ENCODE measurements at regions not wholly inside any gene's neighbourhood (a gene's known extent, or its start where the extent isn't known, plus 50 kb on each side); places are given as distances from the start of the nearest gene placed in this dataset.

- peak overlapping the region; percentile 40; the same call in 1 of the 2 replicates for H3K4me2 ChIP-seq (ENCODE audit: low read depth, low read length)
- DNase-seq: no peak
- H3K9me2 ChIP-seq (replicated peaks; ENCODE audit: insufficient read depth, low read length): no peaks in the 10 kb centered on the region
- no peaks in the 10 kb centered on the region for H3K36me3 ChIP-seq (replicated peaks; ENCODE audit: insufficient read depth, low read length)
- H3K9ac ChIP-seq (ENCODE audit: low read length): no peak overlapping the region
- no peaks in the 10 kb centered on the region for H3K9me3 ChIP-seq (replicated peaks; ENCODE audit: insufficient read depth, low read length)
- H2AFZ ChIP-seq (ENCODE audit: low read length): peak overlapping the region; percentile 61
- no peaks in the 10 kb centered on the region for H3K79me2 ChIP-seq (ENCODE audit: low read length)
- no peaks in the 10 kb centered on the region for H3K27me3 ChIP-seq (replicated peaks; ENCODE audit: insufficient read depth, low read length)
- TF ChIP-seq EZH2 (optimal IDR thresholded peaks at IDR 0.05; ENCODE audit: low read depth, low read length) (no peak), CTCF (IDR thresholded peaks at IDR 0.05; ENCODE audit: low read length) (no peak), EZH2phosphoT487 (IDR thresholded peaks at IDR 0.05; ENCODE audit: low read length) (no peak)
- peak overlapping the region; percentile 69; the same call in 1 of the 2 replicates for H3K27ac ChIP-seq (ENCODE audit: low read length)
- no peak overlapping the region for H3K4me3 ChIP-seq (ENCODE audit: low read length)
- H3F3A ChIP-seq (ENCODE audit: insufficient read depth, low read length): peaks cover 30% of the 10 kb centered on the region
- H4K20me1 ChIP-seq (ENCODE audit: insufficient read depth, low read length): no peaks in the 10 kb centered on the region
- peaks cover 45% of the 10 kb centered on the region for H3K4me1 ChIP-seq (ENCODE audit: low read length)
Observed at GRCh38 chr2:201980946-201981345, 52.7 kb upstream of the FZD7 start.

GRCh38 chr2:201983174-201983573, 50.5 kb upstream of the FZD7 start:
- H3K4me3 ChIP-seq (ENCODE audit: low read length): no peak overlapping the region
- H3K36me3 ChIP-seq (replicated peaks; ENCODE audit: insufficient read depth, low read length): no peaks in the 10 kb centered on the region
- peaks cover 26% of the 10 kb centered on the region for H3K4me1 ChIP-seq (ENCODE audit: low read length)
- DNase-seq: no peak
- H3F3A ChIP-seq (ENCODE audit: insufficient read depth, low read length): peaks cover 20% of the 10 kb centered on the region
- H3K9me2 ChIP-seq (replicated peaks; ENCODE audit: insufficient read depth, low read length): no peaks in the 10 kb centered on the region
- no peak overlapping the region for H3K4me2 ChIP-seq (ENCODE audit: low read depth, low read length)
- H3K79me2 ChIP-seq (ENCODE audit: low read length): no peaks in the 10 kb centered on the region
- TF ChIP-seq EZH2 (optimal IDR thresholded peaks at IDR 0.05; ENCODE audit: low read depth, low read length) (no peak), EZH2phosphoT487 (IDR thresholded peaks at IDR 0.05; ENCODE audit: low read length) (no peak), CTCF (IDR thresholded peaks at IDR 0.05; ENCODE audit: low read length) (no peak)
- no peaks in the 10 kb centered on the region for H3K9me3 ChIP-seq (replicated peaks; ENCODE audit: insufficient read depth, low read length)
- no peak overlapping the region for H3K9ac ChIP-seq (ENCODE audit: low read length)
- no peak overlapping the region for H2AFZ ChIP-seq (ENCODE audit: low read length)
- no peaks in the 10 kb centered on the region for H4K20me1 ChIP-seq (ENCODE audit: insufficient read depth, low read length)
- no peak overlapping the region for H3K27ac ChIP-seq (ENCODE audit: low read length)
- no peaks in the 10 kb centered on the region for H3K27me3 ChIP-seq (replicated peaks; ENCODE audit: insufficient read depth, low read length)

GRCh38 chr2:201983800-201984199, 49.9 kb upstream of the FZD7 start:
- Histone ChIP-seq H3K4me2 (ENCODE audit: low read depth, low read length) (no peak overlapping the region), H3K9me2 (replicated peaks; ENCODE audit: insufficient read depth, low read length) (no peaks in the 10 kb centered on the region), H3K27me3 (replicated peaks; ENCODE audit: insufficient read depth, low read length) (no peaks in the 10 kb centered on the region), H4K20me1 (ENCODE audit: insufficient read depth, low read length) (no peaks in the 10 kb centered on the region), H3K4me1 (ENCODE audit: low read length) (peaks cover 21% of the 10 kb centered on the region), H3K9ac (ENCODE audit: low read length) (no peak overlapping the region), H3K9me3 (replicated peaks; ENCODE audit: insufficient read depth, low read length) (no peaks in the 10 kb centered on the region), H2AFZ (ENCODE audit: low read length) (no peak overlapping the region), H3K36me3 (replicated peaks; ENCODE audit: insufficient read depth, low read length) (no peaks in the 10 kb centered on the region), H3K79me2 (ENCODE audit: low read length) (no peaks in the 10 kb centered on the region), H3K27ac (ENCODE audit: low read length) (no peak overlapping the region), H3K4me3 (ENCODE audit: low read length) (no peak overlapping the region), H3F3A (ENCODE audit: insufficient read depth, low read length) (peaks cover 16% of the 10 kb centered on the region)
- no peak for TF ChIP-seq EZH2 (optimal IDR thresholded peaks at IDR 0.05; ENCODE audit: low read depth, low read length)
- no peak for TF ChIP-seq EZH2phosphoT487 (IDR thresholded peaks at IDR 0.05; ENCODE audit: low read length)
- no peak for DNase-seq

Measured in MM.1S (cell line).